GM12878 (cell line): ENCODE measurements at regions not wholly inside any gene's neighbourhood (a gene's known extent, or its start where the extent isn't known, plus 50 kb on each side); places are given as distances from the start of the nearest gene placed in this dataset.
A peak's percentile ranks its signal among the peaks of the same experiment; 100 is the strongest.

Experiments
- ATF7 ChIP-seq: fragments of 450-650 bp; IDR thresholded peaks from 2 replicates; pipeline ENCODE4 v1.6.1; 2016; ENCODE audit warnings: low read depth, mild to moderate bottlenecking
- BMI1 ChIP-seq: fragments of 450-650 bp; IDR thresholded peaks from 2 replicates; pipeline ENCODE4 v1.6.1; 2016; ENCODE audit warnings: mild to moderate bottlenecking, moderate library complexity, borderline replicate concordance
- CBFB ChIP-seq: IDR thresholded peaks from 2 replicates; pipeline ENCODE4 v1.6.1; 2016; ENCODE audit warnings: antibody characterized with exemption, low read depth
- FOXM1 ChIP-seq: IDR thresholded peaks from 2 replicates; pipeline ENCODE4 v1.6.1; 2012; ENCODE audit warnings: low read depth, mild to moderate bottlenecking, inconsistent platforms, low read length, moderate library complexity
- GATAD2B ChIP-seq: fragments of 450-650 bp; conservative IDR thresholded peaks from 2 replicates; pipeline ENCODE4 v1.6.1; 2017; ENCODE audit warnings: low read depth, mild to moderate bottlenecking, moderate library complexity
- HDAC2 ChIP-seq: fragments of 200-600 bp; sonication (generic); IDR thresholded peaks from 2 replicates; pipeline ENCODE4 v1.6.1; 2017
- HDAC6 ChIP-seq: fragments of 200-600 bp; sonication (generic); IDR thresholded peaks from one replicate; pipeline ENCODE4 v1.8.0; 2017; ENCODE audit warnings: antibody characterized with exemption; ENCODE audit not compliant: unreplicated experiment
- KDM1A ChIP-seq: fragments of 200-600 bp; sonication (generic); IDR thresholded peaks from 2 replicates; pipeline ENCODE4 v1.6.1; 2016; ENCODE audit warnings: borderline replicate concordance
- MAX ChIP-seq: IDR thresholded peaks from 2 replicates; pipeline ENCODE4 v1.6.1; 2012; ENCODE audit warnings: low read depth, low read length, improper control_type of control experiment
- NKRF ChIP-seq: fragments of 450-650 bp; conservative IDR thresholded peaks from 2 replicates; pipeline ENCODE4 v1.6.1; 2017; ENCODE audit warnings: mild to moderate bottlenecking, moderate library complexity
- PML ChIP-seq: IDR thresholded peaks from 2 replicates; pipeline ENCODE4 v1.6.1; 2012; ENCODE audit warnings: low read length, inconsistent platforms
- POLR2AphosphoS5 ChIP-seq: IDR thresholded peaks from 2 replicates; pipeline ENCODE4 v1.6.1; 2011; ENCODE audit warnings: mild to moderate bottlenecking, low read length, inconsistent platforms
- RB1 ChIP-seq: fragments of 450-650 bp; formaldehyde crosslinking; IDR thresholded peaks from 2 replicates; pipeline ENCODE4 v1.6.1; 2017; ENCODE audit warnings: mild to moderate bottlenecking, borderline replicate concordance
- REST ChIP-seq: IDR thresholded peaks from 2 replicates; pipeline ENCODE4 v1.6.1; 2012; ENCODE audit warnings: mild to moderate bottlenecking, low read depth, low read length
- SMARCA5 ChIP-seq: fragments of 450-650 bp; IDR thresholded peaks from 2 replicates; pipeline ENCODE4 v1.6.1; 2017; ENCODE audit warnings: mild to moderate bottlenecking
- YBX1 ChIP-seq: fragments of 450-650 bp; IDR thresholded peaks from 2 replicates; pipeline ENCODE4 v1.6.1; 2016; ENCODE audit warnings: antibody characterized with exemption
- YY1 ChIP-seq: IDR thresholded peaks from 2 replicates; pipeline ENCODE4 v1.6.1; 2011; ENCODE audit warnings: low read depth, mild to moderate bottlenecking, low read length
- ZZZ3 ChIP-seq: IDR thresholded peaks from 2 replicates; pipeline ENCODE4 v1.6.1; 2011; ENCODE audit warnings: low read depth; ENCODE audit not compliant: control insufficient read depth, insufficient read length
- TF ChIP-seq, protein P1 (sequence below): fragments of 450-650 bp; IDR thresholded peaks from 2 replicates; pipeline ENCODE4 v1.6.1; 2017; ENCODE audit warnings: low read depth, mild to moderate bottlenecking, moderate library complexity
- TF ChIP-seq, protein P2 (sequence below): IDR thresholded peaks from 2 replicates; pipeline ENCODE4 v1.6.1; 2011; ENCODE audit warnings: low read depth, mild to moderate bottlenecking, low read length, moderate library complexity, borderline replicate concordance; ENCODE audit errors: extremely low read depth

GRCh38 chr7:155198901-155199845 is 98.5 kb upstream of the INSIG1 start (continued):
- no peak for TF ChIP-seq CBFB
- TF ChIP-seq NKRF = no peak
- TF ChIP-seq, protein P1, sequence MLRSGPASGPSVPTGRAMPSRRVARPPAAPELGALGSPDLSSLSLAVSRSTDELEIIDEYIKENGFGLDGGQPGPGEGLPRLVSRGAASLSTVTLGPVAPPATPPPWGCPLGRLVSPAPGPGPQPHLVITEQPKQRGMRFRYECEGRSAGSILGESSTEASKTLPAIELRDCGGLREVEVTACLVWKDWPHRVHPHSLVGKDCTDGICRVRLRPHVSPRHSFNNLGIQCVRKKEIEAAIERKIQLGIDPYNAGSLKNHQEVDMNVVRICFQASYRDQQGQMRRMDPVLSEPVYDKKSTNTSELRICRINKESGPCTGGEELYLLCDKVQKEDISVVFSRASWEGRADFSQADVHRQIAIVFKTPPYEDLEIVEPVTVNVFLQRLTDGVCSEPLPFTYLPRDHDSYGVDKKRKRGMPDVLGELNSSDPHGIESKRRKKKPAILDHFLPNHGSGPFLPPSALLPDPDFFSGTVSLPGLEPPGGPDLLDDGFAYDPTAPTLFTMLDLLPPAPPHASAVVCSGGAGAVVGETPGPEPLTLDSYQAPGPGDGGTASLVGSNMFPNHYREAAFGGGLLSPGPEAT = peak; percentile 66; the same call in 1 of the 2 replicates
- TF ChIP-seq GATAD2B = no peak
- no peak for TF ChIP-seq ZZZ3
- TF ChIP-seq FOXM1 = peak; percentile 95
- no peak for TF ChIP-seq HDAC2
- no peak for TF ChIP-seq REST
- no peak for TF ChIP-seq HDAC6
- TF ChIP-seq, protein P2, sequence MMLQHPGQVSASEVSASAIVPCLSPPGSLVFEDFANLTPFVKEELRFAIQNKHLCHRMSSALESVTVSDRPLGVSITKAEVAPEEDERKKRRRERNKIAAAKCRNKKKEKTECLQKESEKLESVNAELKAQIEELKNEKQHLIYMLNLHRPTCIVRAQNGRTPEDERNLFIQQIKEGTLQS = no peak
- no peak for TF ChIP-seq SMARCA5
- TF ChIP-seq PML = no peak
- no peak for TF ChIP-seq YBX1
- TF ChIP-seq ATF7 = no peak
- TF ChIP-seq MAX = no peak
- TF ChIP-seq YY1 = no peak
- no peak for TF ChIP-seq BMI1
- TF ChIP-seq KDM1A = no peak
- TF ChIP-seq POLR2AphosphoS5 = no peak
- no peak for TF ChIP-seq RB1
